GM23338 (cell line): ENCODE measurements at regions not wholly inside any gene's neighbourhood (a gene's known extent, or its start where the extent isn't known, plus 50 kb on each side); places are given as distances from the start of the nearest gene placed in this dataset.

Source experiments
- ATAC-seq: fragments of 200-7000 bp; cut with Tn5 transposase; 3 replicates; pipeline ENCODE4 v1.9.1; 2020
- DNase-seq: peaks from one replicate; pipeline ENCODE4 v3.0.0-alpha.2; 2015; ENCODE audit warnings: low spot score
- H2AFZ ChIP-seq: fragments of 200-600 bp; sonication (generic); 2 replicates; pipeline ENCODE4 v1.8.0; 2016; ENCODE audit warnings: antibody characterized with exemption, mild to moderate bottlenecking, moderate library complexity
- H3F3A ChIP-seq: fragments of 200-600 bp; sonication (generic); replicated peaks from 2 replicates; pipeline ENCODE4 v1.8.0; 2017; ENCODE audit warnings: antibody characterized with exemption, mixed run types, low read depth
- H3K27ac ChIP-seq: fragments of 200-600 bp; sonication (generic); 2 replicates; pipeline ENCODE4 v1.6.1; 2016; ENCODE audit warnings: low read depth
- H3K27me3 ChIP-seq: fragments of 200-600 bp; sonication (generic); 2 replicates; pipeline ENCODE4 v1.8.0; 2016; ENCODE audit warnings: mild to moderate bottlenecking, mixed run types, moderate library complexity; ENCODE audit not compliant: insufficient read depth
- H3K36me3 ChIP-seq: fragments of 200-600 bp; sonication (generic); 2 replicates; pipeline ENCODE4 v1.8.0; 2016; ENCODE audit warnings: mild to moderate bottlenecking; ENCODE audit not compliant: insufficient read depth
- H3K4me1 ChIP-seq: fragments of 200-600 bp; sonication (generic); 2 replicates; pipeline ENCODE4 v1.8.0; 2016; ENCODE audit warnings: mild to moderate bottlenecking, moderate library complexity; ENCODE audit not compliant: insufficient read depth
- H3K4me2 ChIP-seq: fragments of 200-600 bp; sonication (generic); 2 replicates; pipeline ENCODE4 v1.7.1; 2017; ENCODE audit warnings: mixed run types
- H3K4me3 ChIP-seq: fragments of 200-600 bp; sonication (generic); 2 replicates; pipeline ENCODE4 v1.6.1; 2016; ENCODE audit warnings: mixed run types
- H3K79me2 ChIP-seq: fragments of 200-600 bp; sonication (generic); replicated peaks from 2 replicates; pipeline ENCODE4 v1.8.0; 2017; ENCODE audit warnings: mild to moderate bottlenecking; ENCODE audit not compliant: insufficient read depth
- H3K9me2 ChIP-seq: fragments of 200-600 bp; sonication (generic); 2 replicates; pipeline ENCODE4 v1.8.0; 2017; ENCODE audit not compliant: insufficient read depth
- H4K20me1 ChIP-seq: fragments of 200-600 bp; sonication (generic); replicated peaks from 2 replicates; pipeline ENCODE4 v1.8.0; 2017; ENCODE audit warnings: mild to moderate bottlenecking; ENCODE audit not compliant: insufficient read depth
- H3K27ac Mint-ChIP-seq: 2 replicates; pipeline ENCODE4 v1.8.0; 2020; ENCODE audit warnings: inconsistent platforms, mild to moderate bottlenecking, moderate library complexity, mixed read lengths
- H3K27me3 Mint-ChIP-seq: 3 replicates; pipeline ENCODE4 v1.8.0; 2022; ENCODE audit warnings: low read depth, mild to moderate bottlenecking, moderate library complexity, mixed read lengths, inconsistent platforms; ENCODE audit not compliant: insufficient read depth, poor library complexity
- H3K36me3 Mint-ChIP-seq: 3 replicates; pipeline ENCODE4 v1.8.0; 2021; ENCODE audit warnings: low read depth, mild to moderate bottlenecking, inconsistent platforms, moderate library complexity, mixed read lengths
- H3K4me1 Mint-ChIP-seq: 3 replicates; pipeline ENCODE4 v1.8.0; 2020; ENCODE audit warnings: mild to moderate bottlenecking, inconsistent platforms, mixed read lengths
- H3K4me3 Mint-ChIP-seq: 3 replicates; pipeline ENCODE4 v1.8.0; 2021; ENCODE audit warnings: moderate library complexity, mild to moderate bottlenecking, inconsistent platforms, mixed read lengths
- H3K9me3 Mint-ChIP-seq: 3 replicates; pipeline ENCODE4 v1.8.0; 2020; ENCODE audit warnings: moderate library complexity, mild to moderate bottlenecking, inconsistent platforms, mixed read lengths
- ETS1 ChIP-seq: IDR thresholded peaks from 2 replicates; pipeline ENCODE4 v1.6.1; 2016; ENCODE audit warnings: antibody characterized with exemption
- EZH2phosphoT487 ChIP-seq: fragments of 200-600 bp; sonication (generic); IDR thresholded peaks from one replicate; pipeline ENCODE4 v1.8.1; 2018; ENCODE audit warnings: antibody characterized with exemption; ENCODE audit not compliant: unreplicated experiment
- REST ChIP-seq: IDR thresholded peaks from one replicate; pipeline ENCODE4 v1.6.1; 2018; ENCODE audit warnings: antibody characterized with exemption; ENCODE audit not compliant: unreplicated experiment
- ZNF114 ChIP-seq: fragments of 250-450 bp; sonication (Bioruptor Pico); IDR thresholded peaks from 2 replicates; pipeline ENCODE4 v1.5.0; 2020; ENCODE audit warnings: mild to moderate bottlenecking, moderate library complexity
- ZNF331 ChIP-seq: fragments of 250-450 bp; sonication (Bioruptor Pico); IDR thresholded peaks from 2 replicates; pipeline ENCODE4 v1.5.0; 2020; ENCODE audit warnings: low read depth, mild to moderate bottlenecking, moderate library complexity
- ZNF462 ChIP-seq: fragments of 250-450 bp; sonication (Bioruptor Pico); IDR thresholded peaks from 2 replicates; pipeline ENCODE4 v1.5.0; 2020; ENCODE audit warnings: mild to moderate bottlenecking, moderate library complexity

GRCh38 chr13:69287050-69287698 lies 820.5 kb upstream of the ATXN8OS start:
- Histone ChIP-seq H3K36me3 (no peaks in the 10 kb centered on the region), H3F3A (no peaks in the 10 kb centered on the region), H3K27ac (no peak overlapping the region), H3K4me1 (no peaks in the 10 kb centered on the region; the same call in 1 of the 2 replicates), H2AFZ (no peak overlapping the region), H3K27me3 (no peaks in the 10 kb centered on the region), H4K20me1 (no peaks in the 10 kb centered on the region), H3K4me2 (no peak overlapping the region), H3K9me2 (peaks cover 4% of the 10 kb centered on the region; the same call in 1 of the 2 replicates), H3K79me2 (no peaks in the 10 kb centered on the region), H3K4me3 (no peak overlapping the region)
- Mint-ChIP-seq H3K4me3 (no peak overlapping the region), H3K4me1 (peaks cover 4% of the 10 kb centered on the region; the same call in 2 of the 3 replicates), H3K27me3 (no peaks in the 10 kb centered on the region), H3K9me3 (peaks cover 3% of the 10 kb centered on the region; the same call in 1 of the 3 replicates), H3K27ac (no peak overlapping the region), H3K36me3 (peaks cover 2% of the 10 kb centered on the region; the same call in 1 of the 3 replicates)
- DNase-seq (no peak), ATAC-seq (no peak)
- no peak for TF ChIP-seq REST
- no peak for TF ChIP-seq ZNF114
- TF ChIP-seq ETS1, result no peak
- no peak for TF ChIP-seq ZNF462 (CRISPR knock-in tag)
- no peak for TF ChIP-seq EZH2phosphoT487
- TF ChIP-seq ZNF331 (CRISPR knock-in tag), result no peak
